NCI-H2196 treated with DMSO at 0.1 percent for 48 hours (cell line): ENCODE measurements at regions not wholly inside any gene's neighbourhood (a gene's known extent, or its start where the extent isn't known, plus 50 kb on each side); places are given as distances from the start of the nearest gene placed in this dataset.
"Not testable (repeated sequence)": the region's sequence is repeated elsewhere in the genome, so short reads cannot be mapped to it uniquely, and the experiment has no call there.

Experiments
- DNase-seq: peaks from one replicate; lab custom pipeline; 2025; ENCODE audit not compliant: unreplicated experiment; lab: John Stamatoyannopoulos, UW

DNA sequence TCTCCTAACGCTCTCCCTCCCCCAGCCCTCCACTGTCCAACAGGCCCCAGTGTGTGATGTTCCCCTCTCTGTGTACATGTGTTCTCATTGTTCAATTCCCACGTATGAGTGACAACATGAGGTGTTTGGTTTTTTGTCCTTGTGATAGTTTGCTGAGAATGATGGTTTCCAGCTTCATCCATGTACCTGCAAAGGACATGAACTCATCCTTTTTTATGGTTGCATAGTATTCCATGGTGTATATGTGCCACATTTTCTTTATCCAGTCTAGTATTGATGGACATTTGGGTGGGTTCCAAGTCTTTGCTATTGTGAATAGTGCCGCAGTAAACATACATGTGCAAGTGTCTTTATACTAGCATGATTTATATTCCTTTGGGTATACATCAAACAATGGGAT lies 347.4 kb downstream of the MAGEE1 start:
- not testable (repeated sequence) for DNase-seq

DNA sequence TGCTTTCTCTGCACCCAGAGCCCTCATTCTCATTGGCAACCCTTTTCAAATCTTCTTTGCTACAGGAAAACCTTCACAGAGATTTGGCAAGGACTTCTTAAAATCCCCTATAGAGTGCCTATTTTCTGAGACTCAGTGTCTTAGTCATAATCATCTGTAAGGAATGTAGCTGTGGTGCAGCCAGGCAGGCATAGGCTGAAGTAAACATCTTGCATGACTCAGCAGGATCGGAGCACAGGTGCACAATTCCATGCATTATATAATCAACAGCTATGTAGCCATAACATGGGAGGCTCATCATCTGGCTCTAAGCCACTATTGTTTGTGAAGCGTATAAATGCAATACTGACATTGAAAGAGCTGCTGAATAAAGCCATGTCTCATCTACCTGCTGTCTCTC lies 368.8 kb downstream of the MAGEE1 start:
- DNase-seq, result no peak

DNA sequence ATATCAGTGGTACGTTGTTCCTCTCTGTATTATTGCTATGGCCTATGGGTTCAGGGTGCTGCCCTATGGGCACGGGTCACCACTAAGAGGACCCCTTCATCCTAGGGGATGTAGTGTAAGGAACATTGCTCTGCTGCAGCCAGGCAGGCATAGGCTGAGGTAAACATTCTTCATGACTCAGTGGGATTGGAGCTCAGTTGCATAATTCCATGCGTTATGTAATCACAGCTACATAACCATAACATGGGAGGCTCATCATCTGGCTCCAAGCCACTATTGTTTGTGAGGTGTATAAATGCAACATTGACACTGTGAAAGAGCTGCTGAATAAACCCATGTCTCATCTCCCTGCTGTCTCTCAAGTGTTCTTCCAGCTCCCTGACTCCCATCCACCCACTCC lies 375.2 kb downstream of the MAGEE1 start:
- DNase-seq, result no peak

DNA sequence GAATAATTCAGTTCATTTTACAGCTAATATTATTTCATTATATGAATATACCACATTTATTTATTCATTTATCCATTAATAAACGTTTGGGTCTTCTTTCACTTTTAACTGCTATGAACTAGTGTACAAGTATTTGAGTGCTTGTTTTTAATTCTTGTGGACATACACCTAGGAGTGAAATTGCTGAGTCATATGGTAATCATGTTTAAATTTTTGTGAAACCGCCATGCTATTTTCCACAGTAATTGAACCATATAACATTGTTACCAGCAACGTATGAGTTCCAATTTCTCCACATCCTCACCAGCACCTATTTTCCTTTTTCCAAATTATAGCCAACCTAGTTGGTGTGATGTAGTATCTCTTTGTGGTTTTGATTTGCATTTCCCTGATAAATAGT lies 388.2 kb downstream of the MAGEE1 start:
- no peak for DNase-seq

DNA sequence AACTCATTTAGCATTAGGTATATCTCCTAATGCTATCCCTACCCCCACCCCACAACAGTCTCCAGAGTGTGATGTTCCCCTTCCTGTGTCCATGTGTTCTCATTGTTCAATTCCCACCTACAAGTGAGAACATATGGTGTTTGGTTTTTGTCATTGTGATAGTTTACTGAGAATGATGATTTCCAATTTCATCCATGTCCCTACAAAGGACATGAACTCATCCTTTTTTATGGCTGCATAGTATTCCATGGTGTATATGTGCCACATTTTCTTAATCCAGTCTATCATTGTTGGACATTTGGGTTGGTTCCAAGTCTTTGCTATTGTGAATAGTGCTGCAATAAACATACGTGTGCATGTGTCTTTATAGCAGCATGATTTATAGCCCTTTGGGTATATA lies 389.8 kb downstream of the MAGEE1 start:
- not testable (repeated sequence) for DNase-seq

DNA sequence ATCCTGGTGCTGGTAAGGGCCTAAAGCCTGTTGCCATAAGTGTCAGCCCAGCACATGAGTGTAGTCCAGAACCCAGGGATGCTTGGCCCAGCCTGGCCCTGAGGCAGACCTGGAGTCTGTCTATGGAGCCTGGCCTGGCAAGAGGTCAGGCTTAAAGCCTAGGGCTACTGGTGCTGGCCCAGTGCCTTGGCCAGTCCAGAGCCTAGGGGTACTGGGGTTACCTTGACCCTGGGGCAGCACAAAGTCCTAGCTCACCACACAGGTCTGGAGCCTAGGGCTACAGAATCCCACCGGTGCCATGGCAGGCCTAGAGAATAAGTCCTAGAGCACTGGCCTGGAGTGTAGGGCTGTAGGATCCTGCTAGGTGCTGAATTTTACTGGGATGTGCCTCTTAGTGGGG lies 393.8 kb downstream of the MAGEE1 start:
- no peak for DNase-seq

DNA sequence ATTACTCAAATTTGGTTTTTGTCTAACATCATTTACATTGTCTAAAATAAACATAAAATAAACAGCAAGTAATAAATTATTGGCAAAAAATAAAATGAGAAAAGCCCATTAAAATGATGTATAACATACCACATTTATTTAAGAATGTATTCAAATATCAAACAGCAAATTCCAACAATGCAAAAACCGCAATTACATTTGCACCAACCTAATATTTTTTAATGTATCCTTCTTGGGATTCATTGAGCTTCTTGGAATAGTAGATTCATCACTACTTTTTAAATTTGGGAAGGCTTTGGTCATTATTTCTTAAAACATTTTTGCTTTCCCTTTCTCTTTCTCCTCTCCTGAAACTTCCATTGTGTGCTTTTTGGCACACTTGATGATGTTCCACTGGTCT lies 400.2 kb downstream of the MAGEE1 start:
- no peak for DNase-seq

DNA sequence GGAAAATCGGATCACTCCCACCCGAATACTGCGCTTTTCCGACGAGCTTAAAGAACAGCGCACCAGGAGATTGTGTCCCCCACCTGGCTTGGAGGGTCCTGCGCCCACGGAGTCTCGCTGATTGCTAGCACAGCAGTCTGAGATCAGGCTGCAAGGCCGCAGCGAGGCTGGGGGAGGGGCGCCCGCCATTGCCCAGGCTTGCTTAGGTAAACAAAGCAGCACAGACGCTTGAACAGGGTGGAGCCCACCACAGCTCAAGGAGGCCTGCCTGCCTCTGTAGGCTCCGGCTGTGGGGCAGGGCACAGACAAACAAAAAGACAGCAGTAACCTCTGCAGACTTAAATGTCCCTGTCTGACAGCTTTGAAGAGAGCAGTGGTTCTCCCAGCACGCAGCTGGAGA lies 413.4 kb downstream of the MAGEE1 start:
- not testable (repeated sequence) for DNase-seq

DNA sequence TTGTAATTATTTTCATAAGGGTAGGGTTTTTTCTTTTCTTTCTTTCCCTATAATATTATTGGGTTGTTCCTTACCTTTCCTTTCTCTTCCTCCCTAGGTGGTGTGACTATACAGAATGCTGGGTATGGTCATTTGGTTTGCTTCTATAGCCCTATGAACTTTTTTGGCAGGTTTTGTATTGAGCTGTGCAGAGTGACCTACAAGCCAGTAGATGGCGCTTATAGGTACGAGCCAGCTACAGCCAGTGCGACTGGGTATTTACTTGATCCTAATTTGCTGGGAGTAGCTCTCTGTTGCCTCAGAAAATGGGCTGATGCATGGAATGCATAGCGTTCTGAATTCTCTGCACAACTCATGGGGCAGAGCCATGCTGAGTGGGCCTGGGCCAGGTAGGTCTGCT lies 423.3 kb downstream of the MAGEE1 start:
- no peak for DNase-seq

DNA sequence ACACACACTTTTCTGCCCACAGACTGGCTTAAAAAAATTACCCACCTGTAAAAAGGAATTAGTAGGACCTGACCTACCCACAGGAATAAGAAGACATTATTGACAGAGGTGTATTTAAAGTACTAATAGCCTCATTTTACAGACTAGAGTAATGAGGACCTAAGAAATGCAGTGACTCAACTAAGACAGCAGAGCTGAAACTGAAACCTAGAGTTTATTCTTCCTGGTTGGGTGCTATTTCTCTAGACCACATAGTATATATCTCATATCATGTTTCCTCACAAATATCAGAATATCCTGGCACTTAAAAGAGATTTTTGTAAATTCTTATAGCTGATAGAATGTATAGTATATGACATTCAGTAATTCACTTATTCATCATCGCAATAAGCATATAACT lies 435.0 kb downstream of the MAGEE1 start:
- DNase-seq, result no peak

DNA sequence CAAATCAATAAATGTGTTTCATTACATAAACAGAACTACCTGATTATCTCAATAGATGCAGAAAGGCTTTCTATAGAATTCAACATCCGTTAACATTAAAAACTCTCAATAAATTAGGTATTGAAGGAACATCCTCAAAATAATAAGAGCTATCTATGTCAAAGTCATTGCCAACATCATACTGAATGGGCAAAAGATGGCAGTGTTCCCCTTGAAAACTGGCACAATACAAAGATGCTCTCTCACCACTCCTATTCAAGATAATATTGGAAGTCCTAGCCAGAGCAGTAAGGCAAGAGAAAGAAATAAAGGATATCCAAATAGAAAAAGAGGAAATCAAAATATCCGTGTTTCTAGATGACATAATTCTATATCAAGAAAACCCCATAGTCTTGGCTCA lies 466.4 kb downstream of the MAGEE1 start:
- no peak for DNase-seq

DNA sequence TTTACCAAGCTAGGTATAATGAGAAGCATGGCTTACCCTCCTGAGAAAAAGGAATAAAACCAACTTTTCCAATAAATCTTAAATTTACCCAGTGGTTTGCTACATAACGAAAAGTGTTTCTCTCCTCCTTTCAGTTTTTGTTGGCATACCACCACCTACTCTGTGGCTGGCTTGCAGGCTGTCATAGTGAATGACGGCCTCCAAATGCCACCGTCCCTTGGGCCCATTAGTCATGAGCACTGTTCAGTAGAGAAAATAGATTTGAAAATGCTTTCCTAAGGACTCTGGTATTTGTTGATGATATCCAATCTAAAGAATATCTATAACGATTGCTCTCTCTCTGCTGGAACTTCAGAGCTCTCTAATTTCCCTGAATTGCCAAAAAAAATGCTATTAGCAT lies 488.3 kb downstream of the MAGEE1 start:
- no peak for DNase-seq

DNA sequence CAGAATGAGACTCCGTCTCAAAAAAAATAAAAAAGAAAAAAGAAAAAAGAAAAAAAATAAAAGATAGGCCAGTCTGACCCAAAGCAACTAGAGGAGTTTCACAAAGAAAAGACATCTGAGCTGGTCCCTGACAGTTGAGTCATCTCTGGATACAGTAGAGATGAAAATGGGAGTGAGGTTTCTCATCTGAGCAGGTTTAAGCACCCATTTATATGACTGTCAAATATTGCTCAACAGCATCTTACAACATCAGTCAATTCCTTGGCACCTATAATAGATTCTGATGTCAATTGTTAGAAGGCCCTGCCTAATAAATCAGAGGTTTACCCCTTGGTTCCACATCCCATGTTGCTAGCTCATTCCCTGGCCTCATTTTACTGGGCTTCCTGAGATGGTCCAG lies 490.5 kb downstream of the MAGEE1 start:
- DNase-seq, result no peak

DNA sequence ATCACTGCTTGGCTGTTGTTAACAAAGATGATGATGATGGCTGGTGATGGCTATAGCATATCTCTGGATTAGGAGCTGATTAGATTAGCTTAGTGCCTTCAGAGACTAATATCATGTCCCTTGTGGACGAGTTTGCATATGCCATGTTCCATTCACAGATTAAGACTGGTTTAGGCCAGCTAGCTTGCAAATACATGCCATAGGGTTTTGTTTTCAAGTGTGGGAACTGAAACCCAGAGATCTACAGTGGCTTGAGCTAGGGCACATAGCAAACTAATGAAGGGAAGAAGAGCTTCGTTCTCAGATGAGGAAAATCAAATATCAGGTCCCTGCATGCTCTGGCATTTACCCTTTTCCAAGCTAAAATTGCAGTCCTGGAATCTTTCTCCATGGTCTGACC lies 492.3 kb downstream of the MAGEE1 start:
- no peak for DNase-seq

DNA sequence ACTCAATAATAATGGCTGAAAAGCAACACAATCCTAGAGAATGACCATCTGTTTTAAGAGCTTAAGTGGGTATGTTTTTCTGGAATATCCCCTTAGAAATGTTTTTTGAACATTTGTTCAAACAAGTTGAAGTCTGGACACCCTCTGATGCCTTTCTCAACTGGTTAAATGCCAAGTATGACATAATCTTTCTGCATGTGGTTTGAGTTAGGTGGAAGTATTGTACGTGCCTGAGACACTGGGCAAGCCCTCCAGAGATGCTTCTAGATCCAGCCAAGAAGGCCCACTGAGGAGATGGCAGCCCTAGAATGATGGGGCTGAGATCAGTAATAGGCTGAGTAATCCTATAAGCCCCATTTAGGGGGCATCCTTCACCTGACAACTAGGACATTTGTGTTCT lies 493.1 kb downstream of the MAGEE1 start:
- DNase-seq, result no peak

DNA sequence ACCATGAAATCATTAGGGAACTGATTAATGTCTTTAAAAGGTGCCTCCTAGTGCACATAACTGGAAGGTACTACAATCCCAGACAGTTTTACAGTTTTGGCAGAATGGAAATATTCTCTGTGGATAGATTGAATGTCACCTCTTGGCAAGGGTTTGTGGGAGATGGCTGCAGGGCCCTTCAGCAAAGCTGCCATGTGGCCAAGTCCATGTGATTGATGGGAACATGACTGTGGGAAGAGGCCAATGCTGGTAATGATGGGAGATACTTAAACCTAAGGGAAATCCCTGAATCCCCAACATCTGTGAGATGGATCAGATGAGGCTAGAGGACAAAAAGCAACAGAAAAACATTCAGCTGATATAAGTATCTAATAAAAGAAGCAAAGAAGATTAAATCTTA lies 493.7 kb downstream of the MAGEE1 start:
- DNase-seq, result no peak

DNA sequence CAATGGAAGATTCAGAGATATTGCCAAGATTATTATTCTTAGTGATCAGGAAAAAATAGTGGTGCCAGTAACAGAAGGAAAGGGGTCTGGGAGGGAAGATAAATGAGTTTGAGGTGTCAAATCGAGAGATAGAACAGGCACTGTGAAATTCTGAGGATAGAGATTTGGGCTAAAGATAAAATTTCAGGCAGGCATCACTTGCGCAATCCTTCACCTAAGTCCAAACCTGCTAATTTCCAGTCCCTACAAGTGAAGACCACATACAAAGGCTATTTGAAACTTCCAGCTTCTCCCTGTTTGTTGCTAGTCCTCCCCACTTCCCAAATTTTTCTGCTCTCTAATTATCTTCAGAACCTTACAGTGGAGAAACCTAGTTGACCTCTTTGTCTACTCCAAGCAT lies 494.6 kb downstream of the MAGEE1 start:
- no peak for DNase-seq

DNA sequence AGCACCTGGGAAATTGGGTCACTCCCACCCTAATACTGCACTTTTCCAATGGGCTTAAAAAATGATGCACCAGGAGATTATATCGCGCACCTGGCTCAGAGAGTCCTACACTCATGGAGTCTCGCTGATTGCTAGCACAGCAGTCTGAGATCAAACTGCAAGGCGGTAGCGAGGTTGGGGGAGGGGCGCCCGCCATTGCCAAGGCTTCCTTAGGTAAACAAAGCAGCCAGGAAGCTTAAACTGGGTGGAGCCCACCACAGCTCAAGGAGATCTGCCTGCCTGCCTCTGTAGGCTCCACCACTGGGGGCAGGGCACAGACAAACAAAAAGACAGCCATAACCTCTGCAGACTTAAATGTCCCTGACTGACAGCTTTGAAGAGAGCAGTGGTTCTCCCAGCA lies 497.1 kb downstream of the MAGEE1 start:
- DNase-seq, result not testable (repeated sequence)

DNA sequence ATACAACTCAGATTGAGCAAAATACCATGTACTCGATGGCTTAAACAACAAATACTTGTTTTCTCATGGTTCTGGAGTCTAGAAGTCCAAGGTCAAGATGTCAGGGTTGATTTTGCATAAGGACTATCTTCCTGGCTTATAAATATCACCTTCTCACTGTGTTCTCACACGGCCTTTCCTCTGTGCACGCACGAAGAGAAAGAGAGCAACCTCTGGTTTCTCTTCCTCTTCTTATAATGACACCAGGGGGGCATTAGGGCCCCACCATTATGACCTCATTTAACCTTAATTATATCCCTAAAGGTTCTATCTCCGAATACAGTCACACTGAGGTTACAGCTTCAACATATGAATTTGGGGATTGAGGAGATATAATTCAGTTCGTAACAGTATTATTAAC lies 504.0 kb downstream of the MAGEE1 start:
- no peak for DNase-seq

DNA sequence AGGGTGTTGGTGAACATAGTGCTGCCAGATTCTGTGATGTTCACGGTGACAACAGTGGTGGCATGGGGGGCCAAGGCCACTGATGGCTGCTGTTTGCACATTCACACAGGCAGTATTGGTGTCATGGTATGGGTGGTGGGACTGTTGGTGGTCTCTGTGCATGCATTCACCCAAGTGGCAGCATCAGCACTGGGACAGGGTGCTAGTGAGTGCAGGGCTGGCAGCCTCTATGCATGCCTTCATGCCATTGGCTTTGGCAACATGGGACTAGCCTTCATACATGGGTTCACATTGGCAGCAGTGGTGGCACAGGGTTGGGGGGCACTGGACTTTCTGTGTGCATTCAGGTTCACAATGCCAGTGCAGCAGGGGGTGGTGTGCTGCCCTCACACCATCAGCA lies 489.7 kb upstream of the FGF16 start:
- DNase-seq, result no peak

DNA sequence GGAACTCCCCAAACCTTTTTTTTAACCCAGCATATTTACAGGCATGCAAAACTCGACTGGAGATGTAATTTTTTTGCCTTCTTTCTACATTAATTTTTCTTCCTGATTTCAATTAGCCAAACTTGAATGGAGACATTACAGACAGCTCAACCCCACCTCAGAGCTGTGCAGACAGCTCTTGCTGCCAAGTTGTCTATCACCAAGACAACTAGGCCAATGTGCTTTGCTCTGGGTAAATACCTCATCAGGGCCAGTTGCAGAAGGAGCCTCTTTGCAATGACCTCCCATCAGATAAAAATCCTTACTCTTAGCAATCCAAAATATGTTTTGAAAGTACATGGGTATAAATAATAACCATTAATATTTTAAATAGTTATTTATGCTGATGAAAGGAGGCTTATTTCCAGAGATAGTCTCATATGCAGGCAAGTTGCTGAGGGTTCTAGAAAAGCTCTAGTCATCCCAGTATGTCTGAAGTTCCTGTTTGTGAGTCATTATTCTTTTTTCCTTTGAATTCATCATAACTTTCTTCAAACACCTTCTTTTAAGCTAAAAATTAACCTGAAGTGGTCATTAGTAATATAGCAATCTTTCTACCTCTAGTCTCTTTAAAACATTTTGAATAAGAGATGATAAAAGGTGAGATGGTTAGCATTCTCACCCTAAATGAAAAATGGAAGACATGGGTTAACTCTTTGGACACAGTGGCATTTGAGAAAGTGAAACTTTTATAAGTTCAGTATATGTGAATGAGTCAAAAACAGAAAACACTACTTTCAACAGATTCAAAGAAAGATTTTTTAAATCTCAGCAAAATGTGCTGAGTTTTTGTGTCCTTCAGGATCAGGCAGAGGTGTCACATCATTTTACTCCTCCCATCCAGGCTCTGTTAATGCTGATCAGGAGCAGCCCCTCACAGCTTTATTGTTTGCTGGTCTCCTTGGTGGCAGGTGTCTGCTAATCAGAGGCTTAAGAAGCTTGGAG lies 475.5 kb upstream of the FGF16 start:
- no peak for DNase-seq

DNA sequence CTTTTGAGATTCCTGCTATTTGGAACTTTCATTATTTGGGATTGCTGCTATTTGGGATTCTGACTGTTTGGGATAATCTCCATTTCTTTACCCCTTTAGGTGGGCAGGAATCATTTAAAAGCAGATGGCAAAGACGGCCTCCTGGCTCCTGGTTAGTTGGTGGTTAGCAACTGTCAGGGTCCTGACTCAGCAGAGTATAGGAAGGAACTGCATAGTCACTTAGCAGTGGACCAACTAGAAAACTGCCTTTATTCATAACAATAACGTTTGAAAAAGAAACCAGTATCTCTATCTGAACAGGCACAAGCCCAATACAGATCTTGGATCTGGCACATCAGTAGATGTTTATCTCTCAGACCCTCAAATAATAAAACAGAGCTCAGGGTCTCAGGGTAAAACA lies 469.7 kb upstream of the FGF16 start:
- DNase-seq, result no peak

DNA sequence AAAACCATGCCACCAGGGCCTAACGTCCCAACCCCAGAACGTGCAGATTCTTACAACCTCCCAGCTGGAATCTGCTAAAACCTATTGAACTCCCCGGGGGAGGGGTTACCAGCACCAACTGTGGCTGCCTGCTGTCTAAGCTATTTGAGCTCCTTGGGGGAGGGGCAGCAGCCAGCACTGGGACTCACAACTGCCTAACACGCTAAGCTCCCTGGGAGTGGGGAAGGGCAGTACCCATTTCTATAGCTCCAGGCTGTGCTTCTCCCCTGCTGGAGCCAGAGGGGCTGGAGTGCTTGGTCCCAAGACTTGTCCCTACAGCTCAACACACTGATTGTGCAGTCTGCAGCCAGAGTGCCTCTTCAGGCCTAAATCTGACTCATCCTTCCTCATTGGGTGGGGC lies 459.8 kb upstream of the FGF16 start:
- no peak for DNase-seq
